Adrenal gland (tissue), 9 donors: ENCODE measurements at regions not wholly inside any gene's neighbourhood (a gene's known extent, or its start where the extent isn't known, plus 50 kb on each side); places are given as distances from the start of the nearest gene placed in this dataset.

ENCODE experiments used
- DNase-seq, 7 donors: peaks; one replicate each; pipeline ENCODE4 v3.0.0-alpha.2; 2019 to 2020
- H3K27ac ChIP-seq, 5 donors: fragments of 200-600 bp; sonication (generic) in 4 of 5; 1 replicate in 3 of 5; 2 replicates in 2 of 5; pipeline versions ENCODE4 v1.5.1 to v1.8.0; 2016 to 2020; ENCODE audit warnings: mild to moderate bottlenecking in 1 of 5
- H3K27me3 ChIP-seq: fragments of 200-600 bp; 2 replicates; pipeline ENCODE4 v1.8.0; 2021
- H3K36me3 ChIP-seq, 2 donors: fragments of 200-600 bp; replicated peaks in 1 of 2; 1 replicate in 1 of 2; 2 replicates in 1 of 2; pipeline versions ENCODE4 v1.5.1 to v1.8.0; 2018 to 2022
- H3K4me1 ChIP-seq, 2 donors: fragments of 200-600 bp; replicated peaks in 1 of 2; 1 replicate in 1 of 2; 2 replicates in 1 of 2; pipeline versions ENCODE4 v1.5.1 to v1.8.0; 2018 to 2021
- H3K4me3 ChIP-seq, 4 donors: fragments of 200-600 bp; sonication (generic) in 3 of 4; one replicate each; pipeline ENCODE4 v1.5.1; 2016 to 2018
- H3K9me3 ChIP-seq, 3 donors: fragments of 200-600 bp; sonication (generic) in 1 of 3; replicated peaks in 1 of 3; 1 replicate in 2 of 3; 2 replicates in 1 of 3; pipeline versions ENCODE4 v1.5.1 to v1.8.0; 2016 to 2021
- POLR2A ChIP-seq, 2 donors: fragments of 450-650 bp; IDR thresholded peaks; one replicate each; pipeline ENCODE4 v1.6.1; 2017; ENCODE audit warnings: antibody characterized with exemption in 2 of 2, mild to moderate bottlenecking in 2 of 2, moderate library complexity in 1 of 2
- WGBS, 4 donors: extraction: QIAGEN DNeasy Blood & Tissue Kit in 2 of 4; methylation state at CpG; one replicate each; pipeline versions ENCODE4 v1.1.5 to v1.1.7; 2013 to 2017; 5-methylcytosine and 5-hydroxymethylcytosine counted together
- intact Hi-C, 2 donors: fragments of 100-400 bp; cut with DNase I; formaldehyde crosslinking; loops; one replicate each; pipeline versions ENCODE4 v1.14.1 to v1.15.0; 2022 to 2023
- TF ChIP-seq, protein P1 (sequence below), 6 experiments: fragments of 450-650 bp in 4 of 6; fragments of 200-600 bp in 2 of 6; sonication (generic) in 1 of 6; IDR thresholded peaks; 1 replicate in 5 of 6; 2 replicates in 1 of 6; pipeline versions ENCODE4 v1.5.1 to v1.8.0; 2016 to 2021; ENCODE audit warnings: antibody characterized with exemption in 6 of 6, mild to moderate bottlenecking in 2 of 6, moderate library complexity in 1 of 6
- donor health status: healthy with polysubstance abuse.
- donor health status: Bipolar disorder and iron deficiency.
- donor health status: DM: yes; HTN: yes; CAD: no.
- donor health status: DM: no; HTN: no; CAD: no.
- donor health status: DM: no; HTN: no; CAD: no.

DNA sequence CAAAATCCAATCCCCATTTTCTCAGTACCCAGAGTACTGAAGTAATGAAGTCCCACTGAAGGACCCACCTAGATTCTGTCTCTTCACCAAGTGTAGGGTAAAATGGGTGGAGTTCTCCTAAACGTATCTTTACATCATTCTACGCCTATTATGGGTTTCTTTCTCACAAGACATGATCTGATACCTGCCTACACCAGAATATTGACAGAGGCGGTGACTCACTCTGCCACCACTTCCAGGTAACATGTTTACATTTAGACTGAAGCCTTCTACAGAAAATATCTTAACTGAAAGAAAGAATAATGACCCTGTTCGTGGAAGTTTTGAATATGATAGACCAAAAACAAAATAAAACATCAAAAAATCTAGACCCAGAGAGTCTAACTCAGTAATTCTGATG is 89.8 kb downstream of the BTG1 start:
- TF ChIP-seq, protein P1, sequence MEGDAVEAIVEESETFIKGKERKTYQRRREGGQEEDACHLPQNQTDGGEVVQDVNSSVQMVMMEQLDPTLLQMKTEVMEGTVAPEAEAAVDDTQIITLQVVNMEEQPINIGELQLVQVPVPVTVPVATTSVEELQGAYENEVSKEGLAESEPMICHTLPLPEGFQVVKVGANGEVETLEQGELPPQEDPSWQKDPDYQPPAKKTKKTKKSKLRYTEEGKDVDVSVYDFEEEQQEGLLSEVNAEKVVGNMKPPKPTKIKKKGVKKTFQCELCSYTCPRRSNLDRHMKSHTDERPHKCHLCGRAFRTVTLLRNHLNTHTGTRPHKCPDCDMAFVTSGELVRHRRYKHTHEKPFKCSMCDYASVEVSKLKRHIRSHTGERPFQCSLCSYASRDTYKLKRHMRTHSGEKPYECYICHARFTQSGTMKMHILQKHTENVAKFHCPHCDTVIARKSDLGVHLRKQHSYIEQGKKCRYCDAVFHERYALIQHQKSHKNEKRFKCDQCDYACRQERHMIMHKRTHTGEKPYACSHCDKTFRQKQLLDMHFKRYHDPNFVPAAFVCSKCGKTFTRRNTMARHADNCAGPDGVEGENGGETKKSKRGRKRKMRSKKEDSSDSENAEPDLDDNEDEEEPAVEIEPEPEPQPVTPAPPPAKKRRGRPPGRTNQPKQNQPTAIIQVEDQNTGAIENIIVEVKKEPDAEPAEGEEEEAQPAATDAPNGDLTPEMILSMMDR (IDR thresholded peaks at IDR 0.05): no peak
- no peak for TF ChIP-seq POLR2A (IDR thresholded peaks at IDR 0.05)

GRCh38 chr12:92051441-92051840 is 94.2 kb downstream of the BTG1 start:
- H3K36me3 ChIP-seq: no peaks in the 10 kb centered on the region
- H3K27me3 ChIP-seq: no peaks in the 10 kb centered on the region
- H3K27ac ChIP-seq: no peak overlapping the region
- no peaks in the 10 kb centered on the region for H3K4me1 ChIP-seq
- no peaks in the 10 kb centered on the region for H3K9me3 ChIP-seq
- no peak overlapping the region for H3K4me3 ChIP-seq
- intact Hi-C loops: no loop called here
- TF ChIP-seq, protein P1 (IDR thresholded peaks at IDR 0.05): no peak
- TF ChIP-seq POLR2A (IDR thresholded peaks at IDR 0.05): no peak
- WGBS, 4 donors: 58 to 97% (median 94%) methylated on average over 2 of the region's 2 CpGs
- DNase-seq: no peak

More for the DNA sequence above, 89.8 kb downstream of the BTG1 start:
- peaks cover 0 to 4% of the 10 kb centered on the region in 2 donors for H3K4me1 ChIP-seq
- WGBS, 4 donors: 80 to 86% (median 83%) methylated on average over 4 of the region's 4 CpGs
- no peak for DNase-seq
- H3K9me3 ChIP-seq: no peaks in the 10 kb centered on the region
- H3K27ac ChIP-seq: no peak overlapping the region
- H3K36me3 ChIP-seq: no peaks in the 10 kb centered on the region
- H3K27me3 ChIP-seq: no peaks in the 10 kb centered on the region
- intact Hi-C loops: no loop called here
- H3K4me3 ChIP-seq: no peak overlapping the region

GRCh38 chr12:92049403-92049802 is 96.2 kb downstream of the BTG1 start:
- no peaks in the 10 kb centered on the region for H3K27me3 ChIP-seq
- WGBS, 4 donors: 67 to 95% (median 84%) methylated on average over 3 of the region's 3 CpGs
- H3K4me3 ChIP-seq: no peak overlapping the region
- DNase-seq: no peak
- H3K27ac ChIP-seq: no peak overlapping the region
- intact Hi-C loops: no loop called here
- H3K4me1 ChIP-seq: no peaks in the 10 kb centered on the region
- no peaks in the 10 kb centered on the region for H3K9me3 ChIP-seq
- TF ChIP-seq POLR2A (IDR thresholded peaks at IDR 0.05): no peak
- TF ChIP-seq, protein P1 (IDR thresholded peaks at IDR 0.05): no peak
- H3K36me3 ChIP-seq: no peaks in the 10 kb centered on the region

- H3K9me3 ChIP-seq: no peaks in the 10 kb centered on the region
- H3K36me3 ChIP-seq: no peaks in the 10 kb centered on the region
- no peak for DNase-seq
- H3K27me3 ChIP-seq: no peaks in the 10 kb centered on the region
- no peak for TF ChIP-seq POLR2A (IDR thresholded peaks at IDR 0.05)
- TF ChIP-seq, protein P1 (IDR thresholded peaks at IDR 0.05): no peak
- H3K27ac ChIP-seq: no peak overlapping the region
- intact Hi-C loops: no loop called here
- WGBS, 4 donors: 86 to 94% (median 93%) methylated on average over 2 of the region's 2 CpGs
- H3K4me1 ChIP-seq: no peaks in the 10 kb centered on the region
- no peak overlapping the region for H3K4me3 ChIP-seq
Measured at GRCh38 chr12:92047393-92047826, 98.2 kb downstream of the BTG1 start.
